ENCODE measurements at regions not wholly inside any gene's neighbourhood (a gene's known extent, or its start where the extent isn't known, plus 50 kb on each side); places are given as distances from the start of the nearest gene placed in this dataset.

DNA sequence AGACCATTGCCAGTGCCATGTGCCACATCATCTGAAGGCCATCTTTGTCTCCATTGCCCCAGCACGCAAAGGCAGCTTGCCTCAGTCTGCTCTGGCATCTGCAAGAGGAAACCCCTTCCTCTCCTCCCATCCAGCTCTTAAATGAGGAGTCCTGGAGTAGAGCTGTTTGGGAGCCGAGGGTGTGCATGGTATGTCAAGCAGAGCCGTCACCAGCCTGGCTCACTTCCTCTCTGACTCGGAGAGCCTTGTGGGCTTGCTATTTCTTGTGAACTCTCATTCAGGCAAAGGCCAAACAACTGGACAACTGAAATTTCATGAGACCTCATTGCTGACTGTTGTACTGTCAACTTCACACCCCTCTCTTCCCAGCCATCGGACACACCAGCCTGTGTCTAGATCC lies 143.9 kb downstream of the SIPA1L2 start:
- Histone ChIP-seq H3K27ac (ENCODE audit: low read depth in 2 of 2, low read length in 1 of 2) (no peak overlapping the region), H3K27me3 (ENCODE audit: insufficient read depth) (no peaks in the 10 kb centered on the region), H3K79me2 (ENCODE audit: insufficient read depth) (no peaks in the 10 kb centered on the region), H3K4me1 (ENCODE audit: control insufficient read depth in 1 of 2, insufficient read depth in 2 of 2, low read depth in 1 of 2, low read length in 1 of 2) (no peaks in the 10 kb centered on the region; a peak in 1 of 4 replicates), H2AFZ (ENCODE audit: low read depth) (no peak overlapping the region), H3K9me3 (no peaks in the 10 kb centered on the region), H3F3A (replicated peaks; ENCODE audit: insufficient read depth) (no peaks in the 10 kb centered on the region), H3K36me3 (replicated peaks in 1 of 2; ENCODE audit: control insufficient read depth in 1 of 2, insufficient read depth in 2 of 2, low read length in 1 of 2) (no peaks in the 10 kb centered on the region), H3K4me3 (ENCODE audit: low read depth in 2 of 2, low read length in 1 of 2) (no peak overlapping the region), H4K20me1 (ENCODE audit: insufficient read depth) (no peaks in the 10 kb centered on the region), H3K9ac (no peak overlapping the region), H3K9me2 (no peaks in the 10 kb centered on the region), H3K4me2 (no peak overlapping the region)
- ChIA-PET POLR2A (no interaction called here), CTCF (no interaction called here)
- no peak for DNase-seq
- TF ChIP-seq, protein P1, sequence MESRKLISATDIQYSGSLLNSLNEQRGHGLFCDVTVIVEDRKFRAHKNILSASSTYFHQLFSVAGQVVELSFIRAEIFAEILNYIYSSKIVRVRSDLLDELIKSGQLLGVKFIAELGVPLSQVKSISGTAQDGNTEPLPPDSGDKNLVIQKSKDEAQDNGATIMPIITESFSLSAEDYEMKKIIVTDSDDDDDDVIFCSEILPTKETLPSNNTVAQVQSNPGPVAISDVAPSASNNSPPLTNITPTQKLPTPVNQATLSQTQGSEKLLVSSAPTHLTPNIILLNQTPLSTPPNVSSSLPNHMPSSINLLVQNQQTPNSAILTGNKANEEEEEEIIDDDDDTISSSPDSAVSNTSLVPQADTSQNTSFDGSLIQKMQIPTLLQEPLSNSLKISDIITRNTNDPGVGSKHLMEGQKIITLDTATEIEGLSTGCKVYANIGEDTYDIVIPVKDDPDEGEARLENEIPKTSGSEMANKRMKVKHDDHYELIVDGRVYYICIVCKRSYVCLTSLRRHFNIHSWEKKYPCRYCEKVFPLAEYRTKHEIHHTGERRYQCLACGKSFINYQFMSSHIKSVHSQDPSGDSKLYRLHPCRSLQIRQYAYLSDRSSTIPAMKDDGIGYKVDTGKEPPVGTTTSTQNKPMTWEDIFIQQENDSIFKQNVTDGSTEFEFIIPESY (IDR thresholded peaks at IDR 0.05; ENCODE audit: borderline replicate concordance, low read depth), result no peak
- TF ChIP-seq TEAD4 (IDR thresholded peaks at IDR 0.05; ENCODE audit: borderline replicate concordance, insufficient read depth) (no peak), NFIC (IDR thresholded peaks at IDR 0.05; ENCODE audit: borderline replicate concordance) (no peak), FOSL2 (IDR thresholded peaks at IDR 0.05; ENCODE audit: borderline replicate concordance, low read depth) (no peak), SIN3A (IDR thresholded peaks at IDR 0.05; ENCODE audit: borderline replicate concordance, low read depth, low read length) (no peak), TCF12 (IDR thresholded peaks at IDR 0.05) (no peak), RCOR1 (IDR thresholded peaks at IDR 0.05; ENCODE audit: low read length) (no peak), TAF1 (IDR thresholded peaks at IDR 0.05; ENCODE audit: borderline replicate concordance, low read depth, low read length) (no peak), SMC3 (IDR thresholded peaks at IDR 0.05; ENCODE audit: low read depth, low read length) (no peak)
- TF ChIP-seq, protein P2, sequence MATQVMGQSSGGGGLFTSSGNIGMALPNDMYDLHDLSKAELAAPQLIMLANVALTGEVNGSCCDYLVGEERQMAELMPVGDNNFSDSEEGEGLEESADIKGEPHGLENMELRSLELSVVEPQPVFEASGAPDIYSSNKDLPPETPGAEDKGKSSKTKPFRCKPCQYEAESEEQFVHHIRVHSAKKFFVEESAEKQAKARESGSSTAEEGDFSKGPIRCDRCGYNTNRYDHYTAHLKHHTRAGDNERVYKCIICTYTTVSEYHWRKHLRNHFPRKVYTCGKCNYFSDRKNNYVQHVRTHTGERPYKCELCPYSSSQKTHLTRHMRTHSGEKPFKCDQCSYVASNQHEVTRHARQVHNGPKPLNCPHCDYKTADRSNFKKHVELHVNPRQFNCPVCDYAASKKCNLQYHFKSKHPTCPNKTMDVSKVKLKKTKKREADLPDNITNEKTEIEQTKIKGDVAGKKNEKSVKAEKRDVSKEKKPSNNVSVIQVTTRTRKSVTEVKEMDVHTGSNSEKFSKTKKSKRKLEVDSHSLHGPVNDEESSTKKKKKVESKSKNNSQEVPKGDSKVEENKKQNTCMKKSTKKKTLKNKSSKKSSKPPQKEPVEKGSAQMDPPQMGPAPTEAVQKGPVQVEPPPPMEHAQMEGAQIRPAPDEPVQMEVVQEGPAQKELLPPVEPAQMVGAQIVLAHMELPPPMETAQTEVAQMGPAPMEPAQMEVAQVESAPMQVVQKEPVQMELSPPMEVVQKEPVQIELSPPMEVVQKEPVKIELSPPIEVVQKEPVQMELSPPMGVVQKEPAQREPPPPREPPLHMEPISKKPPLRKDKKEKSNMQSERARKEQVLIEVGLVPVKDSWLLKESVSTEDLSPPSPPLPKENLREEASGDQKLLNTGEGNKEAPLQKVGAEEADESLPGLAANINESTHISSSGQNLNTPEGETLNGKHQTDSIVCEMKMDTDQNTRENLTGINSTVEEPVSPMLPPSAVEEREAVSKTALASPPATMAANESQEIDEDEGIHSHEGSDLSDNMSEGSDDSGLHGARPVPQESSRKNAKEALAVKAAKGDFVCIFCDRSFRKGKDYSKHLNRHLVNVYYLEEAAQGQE (IDR thresholded peaks at IDR 0.05; ENCODE audit: low read depth, low read length), result no peak
- WGBS (ENCODE audit: low lambda C conversion rate), result 76% methylated on average over 4 of the region's 5 CpGs

DNA sequence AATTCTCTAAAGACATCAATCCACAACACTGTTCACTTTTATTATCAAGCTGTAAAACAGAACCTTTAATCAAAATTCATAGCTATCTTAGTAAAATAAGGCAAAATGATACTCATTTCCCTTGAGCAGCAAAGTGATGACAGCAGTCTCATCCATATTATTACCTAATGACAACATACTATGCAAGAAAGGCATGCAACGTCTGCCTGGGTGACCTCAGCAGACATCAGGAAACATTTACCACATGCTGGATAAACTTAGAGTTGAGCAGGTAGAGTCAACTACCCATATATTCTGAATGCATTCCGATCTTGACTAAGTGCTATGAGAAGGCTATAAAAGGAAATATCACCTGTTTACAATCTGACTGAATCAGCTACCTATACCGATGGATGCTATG lies 145.1 kb downstream of the SIPA1L2 start:
- Histone ChIP-seq H2AFZ (ENCODE audit: low read depth) (no peak overlapping the region), H3K27ac (ENCODE audit: low read depth in 2 of 2, low read length in 1 of 2) (no peak overlapping the region), H3K9me3 (no peaks in the 10 kb centered on the region), H3K27me3 (ENCODE audit: insufficient read depth) (no peaks in the 10 kb centered on the region), H3K36me3 (replicated peaks in 1 of 2; ENCODE audit: control insufficient read depth in 1 of 2, insufficient read depth in 2 of 2, low read length in 1 of 2) (no peaks in the 10 kb centered on the region), H3K4me2 (no peak overlapping the region), H3F3A (replicated peaks; ENCODE audit: insufficient read depth) (no peaks in the 10 kb centered on the region), H4K20me1 (ENCODE audit: insufficient read depth) (no peaks in the 10 kb centered on the region), H3K4me1 (ENCODE audit: control insufficient read depth in 1 of 2, insufficient read depth in 2 of 2, low read depth in 1 of 2, low read length in 1 of 2) (no peaks in the 10 kb centered on the region; a peak in 1 of 4 replicates), H3K4me3 (ENCODE audit: low read depth in 2 of 2, low read length in 1 of 2) (no peak overlapping the region), H3K9ac (no peak overlapping the region), H3K79me2 (ENCODE audit: insufficient read depth) (no peaks in the 10 kb centered on the region), H3K9me2 (no peaks in the 10 kb centered on the region)
- TF ChIP-seq, protein P3, sequence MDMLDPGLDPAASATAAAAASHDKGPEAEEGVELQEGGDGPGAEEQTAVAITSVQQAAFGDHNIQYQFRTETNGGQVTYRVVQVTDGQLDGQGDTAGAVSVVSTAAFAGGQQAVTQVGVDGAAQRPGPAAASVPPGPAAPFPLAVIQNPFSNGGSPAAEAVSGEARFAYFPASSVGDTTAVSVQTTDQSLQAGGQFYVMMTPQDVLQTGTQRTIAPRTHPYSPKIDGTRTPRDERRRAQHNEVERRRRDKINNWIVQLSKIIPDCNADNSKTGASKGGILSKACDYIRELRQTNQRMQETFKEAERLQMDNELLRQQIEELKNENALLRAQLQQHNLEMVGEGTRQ (IDR thresholded peaks at IDR 0.05; ENCODE audit: borderline replicate concordance, low read depth, low read length), result no peak
- TF ChIP-seq SIN3A (IDR thresholded peaks at IDR 0.05; ENCODE audit: borderline replicate concordance, low read depth, low read length) (no peak), GABPA (IDR thresholded peaks at IDR 0.05; ENCODE audit: low read depth) (no peak)
- POLR2A ChIA-PET, result no interaction called here
- no peak for DNase-seq
- WGBS (ENCODE audit: low lambda C conversion rate), result 67% methylated on average over 3 of the region's 3 CpGs
- CTCF ChIA-PET, result no interaction called here

Measured in SK-N-SH (cell line).